Cardiac fibroblast (primary cell): ENCODE measurements at regions not wholly inside any gene's neighbourhood (a gene's known extent, or its start where the extent isn't known, plus 50 kb on each side); places are given as distances from the start of the nearest gene placed in this dataset.

Source experiments
- DNase-seq, 2 donors: peaks; one replicate each; pipeline versions ENCODE4 v3.0.0 to v3.0.0-alpha.2; 2010; ENCODE audit warnings: low read depth in 2 of 2
- H3K4me3 ChIP-seq, 2 donors: replicated peaks in 1 of 2; 1 replicate in 1 of 2; 2 replicates in 1 of 2; pipeline ENCODE4 v1.5.1; 2011; ENCODE audit warnings: low read depth in 2 of 2, low read length in 2 of 2, mild to moderate bottlenecking in 2 of 2, moderate library complexity in 1 of 2
- CTCF ChIP-seq: IDR thresholded peaks from one replicate; pipeline ENCODE4 v1.5.1; 2011; ENCODE audit warnings: low read depth, mild to moderate bottlenecking, low read length, inconsistent platforms

GRCh38 chr6:146874278-146875018 is 275.7 kb downstream of the ADGB start:
- TF ChIP-seq CTCF, result no peak
- DNase-seq, result no peak
- H3K4me3 ChIP-seq, result no peak overlapping the region

DNA sequence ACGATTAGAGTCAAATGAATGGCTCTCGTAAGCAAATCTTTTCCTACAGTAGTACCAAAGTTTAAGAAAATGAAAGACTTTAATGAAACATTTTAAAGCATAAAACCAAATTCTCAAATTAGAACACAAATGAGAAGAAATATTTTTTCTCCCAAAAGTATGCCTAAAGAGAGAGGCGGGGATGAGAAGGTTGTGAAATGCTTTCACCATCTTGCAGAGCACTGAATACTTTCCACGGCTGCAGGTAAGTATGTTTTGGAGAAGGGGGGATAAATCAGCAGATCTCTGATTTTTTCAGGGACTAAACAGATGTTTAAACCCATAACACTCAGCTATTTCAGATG is 277.1 kb downstream of the ADGB start:
- H3K4me3 ChIP-seq, result no peak overlapping the region
- DNase-seq, result no peak

GRCh38 chr6:146876271-146877151 is 277.7 kb downstream of the ADGB start:
- no peak for TF ChIP-seq CTCF
- peak in 1 of 2 donors; percentile 49 for DNase-seq
- H3K4me3 ChIP-seq, result no peak overlapping the region

More for the DNA sequence above, 277.1 kb downstream of the ADGB start:
- no peak for TF ChIP-seq CTCF

- TF ChIP-seq CTCF, result no peak
- H3K4me3 ChIP-seq, result no peak overlapping the region
- peak in 1 of 2 donors; percentile 25 for DNase-seq
These were observed 279.6 kb downstream of the ADGB start for GRCh38 chr6:146878168-146878951.

DNA sequence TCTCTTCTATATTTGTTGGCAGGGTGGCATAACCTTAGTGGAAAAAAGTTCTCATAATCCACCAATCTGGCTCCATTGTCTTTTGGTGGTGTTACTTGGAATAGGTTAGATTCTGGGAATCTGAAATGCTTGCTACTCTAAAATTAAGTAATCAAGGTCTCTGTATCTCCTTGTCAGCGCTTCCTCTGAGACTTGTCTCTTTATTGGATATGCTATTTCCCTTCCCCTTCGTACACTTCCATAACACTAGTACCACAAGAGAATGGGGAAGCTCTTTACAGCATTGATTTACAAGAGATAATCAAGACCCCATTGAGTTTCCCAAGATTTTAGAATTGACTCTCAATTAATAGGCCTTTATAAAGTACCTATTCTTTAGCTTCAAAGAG is 280.2 kb downstream of the ADGB start:
- no peak for TF ChIP-seq CTCF
- no peak for DNase-seq
- no peak overlapping the region for H3K4me3 ChIP-seq

DNA sequence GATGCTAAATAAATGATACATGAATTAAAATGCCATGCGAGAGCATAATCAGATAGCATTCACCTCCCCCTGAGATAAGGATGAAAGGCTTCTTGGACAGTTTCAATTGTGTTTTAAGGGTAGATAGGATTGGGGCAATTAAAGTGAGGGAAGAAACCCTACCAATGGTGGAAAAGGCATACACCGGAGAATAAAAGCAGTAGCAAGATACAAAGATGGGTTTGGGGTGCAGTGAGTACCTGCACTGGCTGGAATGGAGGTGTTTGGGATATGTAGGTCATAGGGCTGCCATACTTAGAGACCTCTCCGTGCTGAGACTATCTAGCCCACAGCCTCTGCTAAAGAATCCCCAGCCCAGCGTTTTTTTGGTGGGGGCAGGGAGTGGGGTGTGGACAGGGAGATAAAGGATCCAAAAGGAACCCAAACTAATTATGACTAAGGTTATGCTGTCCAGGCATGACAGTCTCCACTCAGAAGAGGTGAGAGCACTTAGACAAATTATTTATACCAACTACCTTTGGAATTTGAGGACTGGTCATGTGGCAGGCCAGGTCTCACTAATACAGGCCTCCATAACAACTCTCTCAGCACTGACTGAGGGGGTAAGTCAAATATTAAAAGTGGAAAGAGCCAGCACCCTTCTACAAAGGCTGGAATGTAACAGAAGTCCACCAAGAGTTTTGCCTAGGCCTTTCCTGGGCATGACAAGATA is 280.8 kb downstream of the ADGB start:
- no peak for DNase-seq
- TF ChIP-seq CTCF, result no peak
- H3K4me3 ChIP-seq, result no peak overlapping the region
